ENCODE measurements at regions not wholly inside any gene's neighbourhood (a gene's known extent, or its start where the extent isn't known, plus 50 kb on each side); places are given as distances from the start of the nearest gene placed in this dataset.

DNA sequence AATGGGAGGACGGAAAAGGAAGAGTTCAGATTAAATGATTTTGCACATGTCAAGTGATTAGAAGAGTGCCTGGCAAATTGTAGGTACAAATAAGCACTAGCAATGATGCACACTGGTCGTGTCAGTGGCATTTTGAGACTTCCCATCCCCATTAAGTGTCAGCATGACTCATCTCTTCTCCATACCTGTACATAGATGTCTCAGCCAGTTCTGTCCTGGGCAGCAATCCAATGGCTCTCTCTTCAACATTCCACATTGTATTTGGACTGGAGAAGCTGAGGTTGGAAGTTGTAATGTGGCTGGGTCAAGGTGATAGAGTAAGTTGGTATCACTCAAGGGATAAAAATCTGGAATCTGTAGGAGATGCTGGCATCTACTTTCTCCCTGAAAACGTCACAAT, 742.7 kb downstream of the VRK1 start:
- Histone ChIP-seq H3K4me3 (ENCODE audit: low read depth in 2 of 2, low read length in 1 of 2) (no peak overlapping the region), H3K27me3 (ENCODE audit: insufficient read depth) (no peaks in the 10 kb centered on the region), H3K27ac (ENCODE audit: low read depth in 2 of 2, low read length in 1 of 2) (no peak overlapping the region), H2AFZ (ENCODE audit: low read depth) (no peak overlapping the region), H3K4me2 (no peak overlapping the region), H3K79me2 (ENCODE audit: insufficient read depth) (no peaks in the 10 kb centered on the region), H3K36me3 (replicated peaks in 1 of 2; ENCODE audit: control insufficient read depth in 1 of 2, insufficient read depth in 2 of 2, low read length in 1 of 2) (no peaks in the 10 kb centered on the region), H3K9ac (no peak overlapping the region), H3K9me2 (no peaks in the 10 kb centered on the region), H3F3A (replicated peaks; ENCODE audit: insufficient read depth) (no peaks in the 10 kb centered on the region), H4K20me1 (ENCODE audit: insufficient read depth) (no peaks in the 10 kb centered on the region), H3K4me1 (ENCODE audit: control insufficient read depth in 1 of 2, insufficient read depth in 2 of 2, low read depth in 1 of 2, low read length in 1 of 2) (no peaks in the 10 kb centered on the region), H3K9me3 (no peaks in the 10 kb centered on the region)
- CTCF ChIA-PET = no interaction called here
- TF ChIP-seq YY1 (IDR thresholded peaks at IDR 0.05; ENCODE audit: low read depth) (no peak), CHD2 (IDR thresholded peaks at IDR 0.05; ENCODE audit: low read length, partially characterized antibody) (no peak)
- WGBS (ENCODE audit: low lambda C conversion rate) = 0% methylated on average over 3 of the region's 3 CpGs
- no peak for DNase-seq
- POLR2A ChIA-PET = no interaction called here

DNA sequence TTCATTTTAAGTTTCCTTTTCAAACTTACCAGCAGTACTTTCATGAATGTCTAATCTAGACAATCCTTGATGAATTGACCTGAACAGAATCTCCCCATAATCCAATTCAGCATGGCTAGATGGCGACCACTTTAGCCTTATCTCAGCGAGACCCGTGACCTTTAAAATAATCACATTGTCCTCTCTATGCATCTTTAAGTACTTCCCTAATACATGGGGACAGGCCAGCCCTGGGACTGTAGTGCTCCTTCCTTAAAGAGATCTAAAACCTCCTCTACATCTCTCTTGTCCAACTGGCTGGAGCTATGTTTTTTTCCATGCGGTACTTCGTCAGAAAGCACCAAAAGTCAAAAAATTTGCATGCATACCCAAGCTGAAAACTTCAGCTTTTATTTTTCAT, 746.0 kb downstream of the VRK1 start:
- no peak overlapping the region for H3K9ac ChIP-seq
- no peaks in the 10 kb centered on the region for H3F3A ChIP-seq (replicated peaks; ENCODE audit: insufficient read depth)
- no peaks in the 10 kb centered on the region for H3K9me3 ChIP-seq
- H2AFZ ChIP-seq (ENCODE audit: low read depth) = no peak overlapping the region
- no peaks in the 10 kb centered on the region for H3K36me3 ChIP-seq (replicated peaks in 1 of 2; ENCODE audit: control insufficient read depth in 1 of 2, insufficient read depth in 2 of 2, low read length in 1 of 2)
- no peaks in the 10 kb centered on the region for H3K4me1 ChIP-seq (ENCODE audit: control insufficient read depth in 1 of 2, insufficient read depth in 2 of 2, low read depth in 1 of 2, low read length in 1 of 2)
- H3K27ac ChIP-seq (ENCODE audit: low read depth in 2 of 2, low read length in 1 of 2) = no peak overlapping the region
- TF ChIP-seq SIN3A (IDR thresholded peaks at IDR 0.05; ENCODE audit: borderline replicate concordance, low read depth, low read length) = no peak
- no peak for TF ChIP-seq GABPA (IDR thresholded peaks at IDR 0.05; ENCODE audit: low read depth)
- no peak for TF ChIP-seq SMC3 (IDR thresholded peaks at IDR 0.05; ENCODE audit: low read depth, low read length)
- TF ChIP-seq, protein P1, sequence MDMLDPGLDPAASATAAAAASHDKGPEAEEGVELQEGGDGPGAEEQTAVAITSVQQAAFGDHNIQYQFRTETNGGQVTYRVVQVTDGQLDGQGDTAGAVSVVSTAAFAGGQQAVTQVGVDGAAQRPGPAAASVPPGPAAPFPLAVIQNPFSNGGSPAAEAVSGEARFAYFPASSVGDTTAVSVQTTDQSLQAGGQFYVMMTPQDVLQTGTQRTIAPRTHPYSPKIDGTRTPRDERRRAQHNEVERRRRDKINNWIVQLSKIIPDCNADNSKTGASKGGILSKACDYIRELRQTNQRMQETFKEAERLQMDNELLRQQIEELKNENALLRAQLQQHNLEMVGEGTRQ (IDR thresholded peaks at IDR 0.05; ENCODE audit: borderline replicate concordance, low read depth, low read length) = no peak
- no peak for TF ChIP-seq FOXJ3 (CRISPR knock-in tag; IDR thresholded peaks at IDR 0.05)
- no peak for TF ChIP-seq TCF12 (IDR thresholded peaks at IDR 0.05)
- TF ChIP-seq TAF1 (IDR thresholded peaks at IDR 0.05; ENCODE audit: borderline replicate concordance, low read depth, low read length) = no peak
- TF ChIP-seq, protein P2, sequence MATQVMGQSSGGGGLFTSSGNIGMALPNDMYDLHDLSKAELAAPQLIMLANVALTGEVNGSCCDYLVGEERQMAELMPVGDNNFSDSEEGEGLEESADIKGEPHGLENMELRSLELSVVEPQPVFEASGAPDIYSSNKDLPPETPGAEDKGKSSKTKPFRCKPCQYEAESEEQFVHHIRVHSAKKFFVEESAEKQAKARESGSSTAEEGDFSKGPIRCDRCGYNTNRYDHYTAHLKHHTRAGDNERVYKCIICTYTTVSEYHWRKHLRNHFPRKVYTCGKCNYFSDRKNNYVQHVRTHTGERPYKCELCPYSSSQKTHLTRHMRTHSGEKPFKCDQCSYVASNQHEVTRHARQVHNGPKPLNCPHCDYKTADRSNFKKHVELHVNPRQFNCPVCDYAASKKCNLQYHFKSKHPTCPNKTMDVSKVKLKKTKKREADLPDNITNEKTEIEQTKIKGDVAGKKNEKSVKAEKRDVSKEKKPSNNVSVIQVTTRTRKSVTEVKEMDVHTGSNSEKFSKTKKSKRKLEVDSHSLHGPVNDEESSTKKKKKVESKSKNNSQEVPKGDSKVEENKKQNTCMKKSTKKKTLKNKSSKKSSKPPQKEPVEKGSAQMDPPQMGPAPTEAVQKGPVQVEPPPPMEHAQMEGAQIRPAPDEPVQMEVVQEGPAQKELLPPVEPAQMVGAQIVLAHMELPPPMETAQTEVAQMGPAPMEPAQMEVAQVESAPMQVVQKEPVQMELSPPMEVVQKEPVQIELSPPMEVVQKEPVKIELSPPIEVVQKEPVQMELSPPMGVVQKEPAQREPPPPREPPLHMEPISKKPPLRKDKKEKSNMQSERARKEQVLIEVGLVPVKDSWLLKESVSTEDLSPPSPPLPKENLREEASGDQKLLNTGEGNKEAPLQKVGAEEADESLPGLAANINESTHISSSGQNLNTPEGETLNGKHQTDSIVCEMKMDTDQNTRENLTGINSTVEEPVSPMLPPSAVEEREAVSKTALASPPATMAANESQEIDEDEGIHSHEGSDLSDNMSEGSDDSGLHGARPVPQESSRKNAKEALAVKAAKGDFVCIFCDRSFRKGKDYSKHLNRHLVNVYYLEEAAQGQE (IDR thresholded peaks at IDR 0.05; ENCODE audit: low read depth, low read length) = no peak
- TF ChIP-seq, protein P3, sequence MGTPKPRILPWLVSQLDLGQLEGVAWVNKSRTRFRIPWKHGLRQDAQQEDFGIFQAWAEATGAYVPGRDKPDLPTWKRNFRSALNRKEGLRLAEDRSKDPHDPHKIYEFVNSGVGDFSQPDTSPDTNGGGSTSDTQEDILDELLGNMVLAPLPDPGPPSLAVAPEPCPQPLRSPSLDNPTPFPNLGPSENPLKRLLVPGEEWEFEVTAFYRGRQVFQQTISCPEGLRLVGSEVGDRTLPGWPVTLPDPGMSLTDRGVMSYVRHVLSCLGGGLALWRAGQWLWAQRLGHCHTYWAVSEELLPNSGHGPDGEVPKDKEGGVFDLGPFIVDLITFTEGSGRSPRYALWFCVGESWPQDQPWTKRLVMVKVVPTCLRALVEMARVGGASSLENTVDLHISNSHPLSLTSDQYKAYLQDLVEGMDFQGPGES (IDR thresholded peaks at IDR 0.05; ENCODE audit: low read depth, low read length) = no peak
- TF ChIP-seq, protein P4, sequence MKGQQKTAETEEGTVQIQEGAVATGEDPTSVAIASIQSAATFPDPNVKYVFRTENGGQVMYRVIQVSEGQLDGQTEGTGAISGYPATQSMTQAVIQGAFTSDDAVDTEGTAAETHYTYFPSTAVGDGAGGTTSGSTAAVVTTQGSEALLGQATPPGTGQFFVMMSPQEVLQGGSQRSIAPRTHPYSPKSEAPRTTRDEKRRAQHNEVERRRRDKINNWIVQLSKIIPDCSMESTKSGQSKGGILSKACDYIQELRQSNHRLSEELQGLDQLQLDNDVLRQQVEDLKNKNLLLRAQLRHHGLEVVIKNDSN (IDR thresholded peaks at IDR 0.05; ENCODE audit: borderline replicate concordance, low read depth) = no peak
- no peak for TF ChIP-seq RAD21 (IDR thresholded peaks at IDR 0.05; ENCODE audit: low read length)
- no peak for TF ChIP-seq FOSL2 (IDR thresholded peaks at IDR 0.05; ENCODE audit: borderline replicate concordance, low read depth)
- no peak for TF ChIP-seq EZH2phosphoT487 (IDR thresholded peaks at IDR 0.05; ENCODE audit: borderline replicate concordance, low read depth)
- TF ChIP-seq, protein P5, sequence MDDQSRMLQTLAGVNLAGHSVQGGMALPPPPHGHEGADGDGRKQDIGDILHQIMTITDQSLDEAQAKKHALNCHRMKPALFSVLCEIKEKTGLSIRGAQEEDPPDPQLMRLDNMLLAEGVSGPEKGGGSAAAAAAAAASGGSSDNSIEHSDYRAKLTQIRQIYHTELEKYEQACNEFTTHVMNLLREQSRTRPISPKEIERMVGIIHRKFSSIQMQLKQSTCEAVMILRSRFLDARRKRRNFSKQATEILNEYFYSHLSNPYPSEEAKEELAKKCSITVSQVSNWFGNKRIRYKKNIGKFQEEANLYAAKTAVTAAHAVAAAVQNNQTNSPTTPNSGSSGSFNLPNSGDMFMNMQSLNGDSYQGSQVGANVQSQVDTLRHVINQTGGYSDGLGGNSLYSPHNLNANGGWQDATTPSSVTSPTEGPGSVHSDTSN (IDR thresholded peaks at IDR 0.05) = no peak
- TF ChIP-seq EP300 (IDR thresholded peaks at IDR 0.05; ENCODE audit: borderline replicate concordance in 1 of 2, low read depth in 1 of 2, low read length in 1 of 2) = no peak
- TF ChIP-seq POLR2AphosphoS5 (IDR thresholded peaks at IDR 0.05; ENCODE audit: low read depth, low read length) = no peak
- TF ChIP-seq ELF1 (IDR thresholded peaks at IDR 0.05) = no peak
- TF ChIP-seq, protein P6, sequence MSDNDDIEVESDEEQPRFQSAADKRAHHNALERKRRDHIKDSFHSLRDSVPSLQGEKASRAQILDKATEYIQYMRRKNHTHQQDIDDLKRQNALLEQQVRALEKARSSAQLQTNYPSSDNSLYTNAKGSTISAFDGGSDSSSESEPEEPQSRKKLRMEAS (IDR thresholded peaks at IDR 0.05; ENCODE audit: low read depth) = no peak
- no peaks in the 10 kb centered on the region for H3K9me2 ChIP-seq
- no peaks in the 10 kb centered on the region for H3K27me3 ChIP-seq (ENCODE audit: insufficient read depth)
- DNase-seq = no peak
- H3K4me2 ChIP-seq = no peak overlapping the region
- POLR2A ChIA-PET = no interaction called here
- no peaks in the 10 kb centered on the region for H4K20me1 ChIP-seq (ENCODE audit: insufficient read depth)
- no peak overlapping the region for H3K4me3 ChIP-seq (ENCODE audit: low read depth in 2 of 2, low read length in 1 of 2)
- 4% methylated on average over 5 of the region's 5 CpGs for WGBS (ENCODE audit: low lambda C conversion rate)
- no peaks in the 10 kb centered on the region for H3K79me2 ChIP-seq (ENCODE audit: insufficient read depth)
- CTCF ChIA-PET = no interaction called here

All from SK-N-SH (cell line).